ENCODE measurements at regions not wholly inside any gene's neighbourhood (a gene's known extent, or its start where the extent isn't known, plus 50 kb on each side); places are given as distances from the start of the nearest gene placed in this dataset.

DNA sequence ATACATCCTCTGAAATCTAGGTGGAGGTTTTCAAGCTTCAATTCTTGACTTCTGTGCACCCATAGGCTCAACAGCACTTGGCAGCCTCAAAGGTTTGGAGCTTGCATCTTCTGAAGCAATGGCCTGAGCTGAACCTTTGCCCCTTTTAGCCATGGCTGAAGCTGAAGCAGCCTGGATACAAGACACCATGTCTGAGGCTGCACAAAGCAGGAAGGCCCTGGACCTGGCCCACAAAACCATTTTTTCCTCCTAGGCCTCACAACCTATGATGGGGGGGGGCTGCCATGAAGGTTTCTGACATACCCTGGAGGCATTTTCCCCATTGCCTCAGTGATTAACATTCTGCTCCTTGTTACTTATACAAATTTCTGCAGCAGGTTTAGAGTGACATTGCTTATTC lies 173.3 kb upstream of the PRMT6 start:
- TF ChIP-seq, protein P1, sequence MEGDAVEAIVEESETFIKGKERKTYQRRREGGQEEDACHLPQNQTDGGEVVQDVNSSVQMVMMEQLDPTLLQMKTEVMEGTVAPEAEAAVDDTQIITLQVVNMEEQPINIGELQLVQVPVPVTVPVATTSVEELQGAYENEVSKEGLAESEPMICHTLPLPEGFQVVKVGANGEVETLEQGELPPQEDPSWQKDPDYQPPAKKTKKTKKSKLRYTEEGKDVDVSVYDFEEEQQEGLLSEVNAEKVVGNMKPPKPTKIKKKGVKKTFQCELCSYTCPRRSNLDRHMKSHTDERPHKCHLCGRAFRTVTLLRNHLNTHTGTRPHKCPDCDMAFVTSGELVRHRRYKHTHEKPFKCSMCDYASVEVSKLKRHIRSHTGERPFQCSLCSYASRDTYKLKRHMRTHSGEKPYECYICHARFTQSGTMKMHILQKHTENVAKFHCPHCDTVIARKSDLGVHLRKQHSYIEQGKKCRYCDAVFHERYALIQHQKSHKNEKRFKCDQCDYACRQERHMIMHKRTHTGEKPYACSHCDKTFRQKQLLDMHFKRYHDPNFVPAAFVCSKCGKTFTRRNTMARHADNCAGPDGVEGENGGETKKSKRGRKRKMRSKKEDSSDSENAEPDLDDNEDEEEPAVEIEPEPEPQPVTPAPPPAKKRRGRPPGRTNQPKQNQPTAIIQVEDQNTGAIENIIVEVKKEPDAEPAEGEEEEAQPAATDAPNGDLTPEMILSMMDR (IDR thresholded peaks at IDR 0.05) = no peak
- TF ChIP-seq, protein P2, sequence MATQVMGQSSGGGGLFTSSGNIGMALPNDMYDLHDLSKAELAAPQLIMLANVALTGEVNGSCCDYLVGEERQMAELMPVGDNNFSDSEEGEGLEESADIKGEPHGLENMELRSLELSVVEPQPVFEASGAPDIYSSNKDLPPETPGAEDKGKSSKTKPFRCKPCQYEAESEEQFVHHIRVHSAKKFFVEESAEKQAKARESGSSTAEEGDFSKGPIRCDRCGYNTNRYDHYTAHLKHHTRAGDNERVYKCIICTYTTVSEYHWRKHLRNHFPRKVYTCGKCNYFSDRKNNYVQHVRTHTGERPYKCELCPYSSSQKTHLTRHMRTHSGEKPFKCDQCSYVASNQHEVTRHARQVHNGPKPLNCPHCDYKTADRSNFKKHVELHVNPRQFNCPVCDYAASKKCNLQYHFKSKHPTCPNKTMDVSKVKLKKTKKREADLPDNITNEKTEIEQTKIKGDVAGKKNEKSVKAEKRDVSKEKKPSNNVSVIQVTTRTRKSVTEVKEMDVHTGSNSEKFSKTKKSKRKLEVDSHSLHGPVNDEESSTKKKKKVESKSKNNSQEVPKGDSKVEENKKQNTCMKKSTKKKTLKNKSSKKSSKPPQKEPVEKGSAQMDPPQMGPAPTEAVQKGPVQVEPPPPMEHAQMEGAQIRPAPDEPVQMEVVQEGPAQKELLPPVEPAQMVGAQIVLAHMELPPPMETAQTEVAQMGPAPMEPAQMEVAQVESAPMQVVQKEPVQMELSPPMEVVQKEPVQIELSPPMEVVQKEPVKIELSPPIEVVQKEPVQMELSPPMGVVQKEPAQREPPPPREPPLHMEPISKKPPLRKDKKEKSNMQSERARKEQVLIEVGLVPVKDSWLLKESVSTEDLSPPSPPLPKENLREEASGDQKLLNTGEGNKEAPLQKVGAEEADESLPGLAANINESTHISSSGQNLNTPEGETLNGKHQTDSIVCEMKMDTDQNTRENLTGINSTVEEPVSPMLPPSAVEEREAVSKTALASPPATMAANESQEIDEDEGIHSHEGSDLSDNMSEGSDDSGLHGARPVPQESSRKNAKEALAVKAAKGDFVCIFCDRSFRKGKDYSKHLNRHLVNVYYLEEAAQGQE (IDR thresholded peaks at IDR 0.05; ENCODE audit: insufficient read depth in 1 of 2, low read depth in 2 of 2, low read length in 1 of 2) = no peak
- TF ChIP-seq POLR2AphosphoS5 (IDR thresholded peaks at IDR 0.05; ENCODE audit: low read depth, low read length) = no peak

Measured in Panc1 (cell line).